Sigmoid colon (tissue), 4 donors: ENCODE measurements at regions not wholly inside any gene's neighbourhood (a gene's known extent, or its start where the extent isn't known, plus 50 kb on each side); places are given as distances from the start of the nearest gene placed in this dataset.

ENCODE experiments used
- EP300 ChIP-seq, 4 donors: sonication (generic); formaldehyde crosslinking; IDR thresholded peaks; one replicate each; pipeline ENCODE4 v1.6.1; 2017; ENCODE audit warnings: antibody characterized with exemption in 4 of 4
- POLR2A ChIP-seq, 2 donors: fragments of 450-650 bp; IDR thresholded peaks; one replicate each; pipeline ENCODE4 v1.6.1; 2016; ENCODE audit warnings: antibody characterized with exemption in 2 of 2, mild to moderate bottlenecking in 2 of 2, moderate library complexity in 2 of 2
- TF ChIP-seq, protein P1 (sequence below), 4 experiments: fragments of 450-650 bp in 3 of 4; fragments of 200-600 bp in 1 of 4; IDR thresholded peaks; one replicate each; pipeline ENCODE4 v1.5.1; 2016 to 2019; ENCODE audit warnings: antibody characterized with exemption in 4 of 4, mild to moderate bottlenecking in 3 of 4, moderate library complexity in 2 of 4

DNA sequence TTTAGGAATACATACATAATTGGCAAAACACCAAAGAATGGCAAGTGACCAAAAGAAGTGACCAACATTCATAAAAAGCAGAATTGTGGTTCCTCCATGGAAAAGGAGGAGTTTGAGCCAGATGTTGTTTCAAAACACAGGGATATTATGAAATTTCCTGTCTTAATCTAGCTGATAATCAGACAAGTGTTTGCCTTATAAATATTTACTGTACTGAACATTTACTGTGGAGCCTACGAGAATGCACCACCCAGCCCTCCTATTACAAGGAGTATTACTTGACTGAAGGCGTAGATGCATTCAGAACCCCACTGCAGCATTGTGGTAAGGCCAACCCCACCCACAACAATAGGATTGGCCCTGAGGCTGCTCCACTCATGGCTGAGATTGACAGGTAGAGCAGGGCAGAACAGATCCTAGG is 118.9 kb downstream of the AKR1D1 start:
- TF ChIP-seq, protein P1, sequence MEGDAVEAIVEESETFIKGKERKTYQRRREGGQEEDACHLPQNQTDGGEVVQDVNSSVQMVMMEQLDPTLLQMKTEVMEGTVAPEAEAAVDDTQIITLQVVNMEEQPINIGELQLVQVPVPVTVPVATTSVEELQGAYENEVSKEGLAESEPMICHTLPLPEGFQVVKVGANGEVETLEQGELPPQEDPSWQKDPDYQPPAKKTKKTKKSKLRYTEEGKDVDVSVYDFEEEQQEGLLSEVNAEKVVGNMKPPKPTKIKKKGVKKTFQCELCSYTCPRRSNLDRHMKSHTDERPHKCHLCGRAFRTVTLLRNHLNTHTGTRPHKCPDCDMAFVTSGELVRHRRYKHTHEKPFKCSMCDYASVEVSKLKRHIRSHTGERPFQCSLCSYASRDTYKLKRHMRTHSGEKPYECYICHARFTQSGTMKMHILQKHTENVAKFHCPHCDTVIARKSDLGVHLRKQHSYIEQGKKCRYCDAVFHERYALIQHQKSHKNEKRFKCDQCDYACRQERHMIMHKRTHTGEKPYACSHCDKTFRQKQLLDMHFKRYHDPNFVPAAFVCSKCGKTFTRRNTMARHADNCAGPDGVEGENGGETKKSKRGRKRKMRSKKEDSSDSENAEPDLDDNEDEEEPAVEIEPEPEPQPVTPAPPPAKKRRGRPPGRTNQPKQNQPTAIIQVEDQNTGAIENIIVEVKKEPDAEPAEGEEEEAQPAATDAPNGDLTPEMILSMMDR (IDR thresholded peaks at IDR 0.05), result no peak
- TF ChIP-seq EP300 (IDR thresholded peaks at IDR 0.05), result no peak
- no peak for TF ChIP-seq POLR2A (IDR thresholded peaks at IDR 0.05)
